Hematopoietic multipotent progenitor cell (in vitro differentiated cells): ENCODE measurements at regions not wholly inside any gene's neighbourhood (a gene's known extent, or its start where the extent isn't known, plus 50 kb on each side); places are given as distances from the start of the nearest gene placed in this dataset.
"Not testable (repeated sequence)": the region's sequence is repeated elsewhere in the genome, so short reads cannot be mapped to it uniquely, and the experiment has no call there.

ENCODE experiments used
- DNase-seq, 3 donors: peaks; one replicate each; pipeline ENCODE4 v3.0.0-alpha.2; 2011 to 2015; ENCODE audit warnings: low read depth in 2 of 3, low spot score in 2 of 3

GRCh38 chr4:114226968-114227760 lies 247.7 kb upstream of the ARSJ start:
- DNase-seq, result no peak

DNA sequence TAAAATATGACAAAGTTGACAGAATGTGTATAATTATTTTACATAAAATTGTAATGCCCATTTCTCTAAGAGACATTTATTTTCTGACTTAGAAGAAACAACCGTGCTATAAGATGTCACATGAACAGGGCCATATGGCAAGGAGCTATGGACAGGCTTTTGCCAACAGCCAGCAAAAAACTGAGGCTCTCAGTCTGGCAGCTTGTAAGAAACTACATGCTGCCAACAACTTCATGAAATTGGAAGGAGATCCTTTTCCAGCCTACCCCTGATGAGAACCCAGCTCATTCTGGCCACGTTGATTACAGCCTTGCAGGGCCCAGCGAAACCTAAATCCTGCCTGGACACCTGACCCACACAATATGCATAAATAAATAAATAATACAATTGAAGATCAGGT lies 250.3 kb upstream of the ARSJ start:
- no peak for DNase-seq

DNA sequence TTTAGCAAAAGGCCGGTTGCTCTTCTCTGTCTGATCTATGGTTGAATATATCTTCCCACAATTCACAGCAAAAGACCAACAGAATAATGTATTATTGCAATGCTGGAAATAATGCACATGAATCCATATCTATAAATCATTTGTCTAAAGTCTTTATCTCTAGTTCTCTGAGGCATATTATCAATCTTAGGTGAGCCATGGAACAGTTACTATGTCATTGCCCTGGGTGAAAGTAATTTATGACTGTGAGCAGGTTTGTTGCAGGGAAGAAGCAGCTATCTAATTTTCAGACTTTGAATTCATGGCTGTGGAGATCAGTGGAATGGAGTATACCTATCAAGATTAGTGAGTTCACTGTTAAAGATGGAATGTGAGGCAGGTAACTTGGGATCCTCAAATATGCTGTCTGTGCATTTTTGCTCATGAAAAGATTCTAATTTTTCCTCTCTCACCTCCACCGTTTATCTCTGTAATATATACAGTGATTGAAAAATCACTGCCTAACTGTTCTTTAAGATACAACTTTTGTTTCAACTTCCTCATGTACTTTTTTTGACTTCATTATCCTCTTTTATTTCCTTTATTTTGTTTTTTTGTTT lies 256.8 kb upstream of the ARSJ start:
- no peak for DNase-seq

- DNase-seq, result no peak
Observed at GRCh38 chr4:114237997-114238396, 258.6 kb upstream of the ARSJ start.

DNA sequence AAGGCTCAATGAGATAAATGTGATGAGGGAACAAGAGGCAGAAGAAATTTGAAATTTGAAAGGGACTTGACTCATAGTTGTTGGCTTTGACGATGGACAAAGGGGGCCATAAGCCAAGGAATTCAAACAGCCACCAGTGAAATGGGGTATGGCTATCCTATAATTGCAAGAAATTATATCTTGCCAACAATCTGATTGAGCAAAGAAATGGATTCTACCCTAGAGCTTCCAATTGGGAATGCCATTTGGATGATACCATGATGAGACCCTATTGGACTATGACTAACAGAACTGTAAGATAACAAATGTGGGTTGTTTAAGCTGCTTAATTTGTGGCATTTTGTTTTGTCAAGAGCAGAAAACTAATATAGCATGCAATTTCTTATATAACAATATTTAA lies 270.1 kb upstream of the ARSJ start:
- DNase-seq, result no peak

GRCh38 chr4:114249976-114250375 lies 270.5 kb upstream of the ARSJ start:
- no peak for DNase-seq

DNA sequence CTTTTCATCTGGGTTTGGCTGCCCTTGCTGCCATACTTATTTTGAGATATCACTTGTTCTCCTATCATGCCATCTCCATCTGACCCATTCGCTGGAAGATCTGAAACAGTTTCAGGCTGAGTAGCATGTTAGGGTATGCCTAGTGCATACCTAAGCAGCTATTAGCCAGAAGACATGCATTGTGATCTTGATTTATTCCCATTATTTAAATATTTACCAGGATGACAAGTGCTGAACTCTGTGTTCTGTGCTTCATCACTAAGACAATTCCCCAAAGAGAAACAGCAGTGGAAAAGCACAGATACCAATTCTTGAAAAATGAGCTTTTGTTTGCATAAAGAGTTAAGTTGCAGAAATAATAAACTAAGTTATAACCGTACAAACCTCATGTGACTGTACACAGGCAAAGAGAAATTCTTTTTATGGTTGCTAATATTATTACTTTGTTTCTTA lies 271.0 kb upstream of the ARSJ start:
- no peak for DNase-seq

DNA sequence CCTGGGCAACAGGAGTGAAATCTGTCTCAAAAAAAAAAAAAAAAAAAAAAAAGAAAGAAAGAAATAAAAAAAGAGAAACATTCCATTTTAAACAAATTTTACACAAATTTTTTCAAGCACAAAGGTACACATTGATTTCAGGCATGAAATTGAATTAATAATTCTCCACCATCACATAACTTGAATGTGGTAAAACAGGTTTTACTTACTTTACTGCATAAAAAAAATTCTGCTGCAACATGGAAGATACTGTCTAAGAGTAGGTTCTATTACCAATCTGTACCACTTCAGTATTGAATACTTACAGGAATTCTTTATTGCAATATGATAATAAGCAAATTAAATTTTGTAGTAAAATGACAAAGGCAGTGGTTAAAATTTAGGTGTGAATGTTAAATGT lies 271.6 kb upstream of the ARSJ start:
- DNase-seq, result no peak

DNA sequence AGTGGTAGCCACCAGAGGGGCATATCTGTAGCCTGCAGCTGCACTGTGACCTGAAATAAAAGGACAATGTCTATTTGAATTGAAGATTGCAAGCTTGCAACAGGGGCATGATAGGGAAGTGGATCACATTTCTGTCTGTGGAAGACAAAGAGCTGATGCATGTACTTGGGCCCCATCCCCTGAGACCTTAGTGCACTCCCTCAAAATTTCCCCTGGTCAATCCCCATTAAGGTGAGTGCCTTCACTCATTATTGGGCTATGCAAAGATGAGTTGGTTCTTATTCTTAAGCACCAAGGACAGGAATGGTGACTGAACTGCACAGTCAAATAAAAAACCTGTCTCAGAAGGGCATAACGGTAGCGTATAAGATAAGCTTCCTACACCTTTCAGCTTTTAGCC lies 273.1 kb upstream of the ARSJ start:
- DNase-seq, result no peak

DNA sequence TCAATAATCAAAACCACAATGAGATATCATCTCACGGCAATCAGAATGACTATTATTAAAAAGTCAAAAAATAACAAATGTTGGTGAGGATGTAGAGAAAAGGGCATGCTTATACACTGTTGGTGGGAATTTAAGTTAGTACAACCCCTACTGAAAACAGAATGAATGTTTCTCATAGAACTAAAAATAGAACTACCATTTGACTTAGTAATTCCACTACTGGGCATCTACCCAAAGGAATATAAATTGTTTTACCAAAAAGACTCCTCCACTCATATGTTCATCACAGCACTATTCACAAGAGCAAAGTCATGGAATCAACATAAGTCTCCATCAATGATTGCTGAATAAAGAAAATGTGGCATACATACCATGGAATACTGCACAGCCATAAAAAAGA lies 278.1 kb upstream of the ARSJ start:
- no peak for DNase-seq

GRCh38 chr4:114262421-114262820 lies 283.0 kb upstream of the ARSJ start:
- DNase-seq, result not testable (repeated sequence)

DNA sequence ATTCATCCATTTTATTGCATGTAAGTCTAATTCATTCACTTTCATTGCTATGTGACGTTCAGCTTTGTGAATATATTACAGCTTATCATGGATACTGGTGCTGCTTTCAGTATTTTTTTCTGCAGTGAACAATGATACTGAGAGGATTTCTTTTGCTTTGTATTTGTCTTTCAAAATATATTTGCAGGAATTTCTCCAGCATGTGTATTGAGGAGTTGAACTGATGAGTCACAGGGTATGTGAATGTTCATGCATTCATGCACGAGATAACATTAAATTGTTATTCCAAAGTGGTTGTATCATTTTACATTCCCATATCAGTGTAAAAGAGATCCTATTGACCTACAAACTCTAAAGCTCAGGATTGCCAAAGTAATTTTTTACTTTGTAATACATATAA lies 283.8 kb upstream of the ARSJ start:
- no peak for DNase-seq

DNA sequence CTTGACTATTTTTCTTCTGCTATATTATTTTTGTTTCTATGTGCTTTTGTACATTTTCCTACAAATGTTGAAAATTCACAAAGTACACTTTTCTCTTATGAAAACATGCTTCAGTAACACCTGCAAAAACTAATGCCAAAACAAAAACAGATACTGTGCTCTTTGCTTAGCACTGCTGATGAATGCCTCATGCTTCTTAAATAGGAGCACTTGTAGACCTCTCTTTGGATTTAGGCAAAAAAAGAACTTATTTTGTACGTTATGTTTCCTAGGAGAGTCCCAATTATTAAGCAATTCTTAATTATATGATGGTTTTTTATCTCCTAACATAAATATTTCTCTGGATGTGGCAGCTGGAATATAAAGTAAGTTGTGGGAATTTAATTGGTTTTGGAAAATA lies 285.0 kb upstream of the ARSJ start:
- DNase-seq, result no peak

GRCh38 chr4:114264877-114265291 lies 285.4 kb upstream of the ARSJ start:
- DNase-seq, result no peak

GRCh38 chr4:114265342-114265741 lies 285.9 kb upstream of the ARSJ start:
- no peak for DNase-seq

- no peak for DNase-seq
Observed at GRCh38 chr4:114267976-114268375, 288.5 kb upstream of the ARSJ start.

DNA sequence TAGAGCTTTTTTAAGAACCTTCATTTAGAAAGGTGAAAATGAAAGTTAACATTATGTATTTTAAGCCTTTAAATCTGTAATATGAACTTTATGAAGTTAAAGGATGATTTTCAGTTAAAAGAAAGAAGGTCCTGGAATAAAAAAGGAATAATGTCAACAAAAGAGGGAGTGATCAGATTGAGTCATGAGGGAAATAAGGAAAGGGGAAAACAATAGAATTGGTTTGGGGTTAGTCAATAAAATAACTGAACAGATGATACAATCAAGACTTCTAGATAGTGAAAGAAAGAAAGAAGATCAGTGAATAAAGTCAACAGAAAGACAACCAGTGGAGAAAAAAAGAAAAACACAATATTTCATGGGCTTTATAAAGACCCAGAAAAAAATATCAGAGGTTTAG lies 291.6 kb upstream of the ARSJ start:
- DNase-seq, result no peak

DNA sequence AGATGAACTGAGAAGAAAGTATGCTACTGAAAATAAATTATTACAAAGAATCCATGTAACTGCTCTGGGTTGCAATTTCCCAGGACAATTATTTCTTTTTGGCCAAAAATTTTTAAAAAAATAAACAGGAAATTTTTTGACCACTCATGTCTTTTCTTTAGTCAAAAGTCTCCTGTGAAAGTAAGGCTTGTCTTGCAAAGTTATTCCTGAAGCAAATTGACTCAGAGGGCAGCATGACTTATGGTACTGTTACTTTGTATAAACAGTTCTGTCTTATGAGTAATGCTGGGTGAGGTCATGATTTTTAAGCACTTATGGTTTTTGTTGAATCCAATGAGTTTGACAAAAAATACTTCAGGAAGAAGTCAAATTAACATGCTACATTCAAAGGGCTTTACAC lies 292.8 kb upstream of the ARSJ start:
- DNase-seq, result no peak

DNA sequence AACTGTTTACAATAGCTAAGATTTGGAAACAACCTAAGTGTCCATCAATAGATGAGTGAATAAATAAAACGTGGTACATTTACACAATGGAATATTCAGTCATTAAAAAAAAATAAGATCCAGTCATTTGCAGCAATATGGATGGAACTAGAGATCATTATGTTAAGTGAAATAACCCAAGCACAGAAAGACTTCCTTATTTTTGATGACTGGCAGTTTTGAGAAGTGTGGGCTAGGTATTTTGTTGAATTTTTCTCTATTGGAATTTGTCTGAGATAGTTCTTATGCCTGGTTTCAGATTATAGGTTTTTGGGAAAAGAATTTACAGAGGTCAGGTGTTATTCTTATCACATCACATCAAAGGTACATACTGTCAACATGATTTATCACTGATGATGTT lies 293.8 kb upstream of the ARSJ start:
- peak in 1 of 3 donors; percentile 41 for DNase-seq

GRCh38 chr4:114277690-114278089 lies 298.2 kb upstream of the ARSJ start:
- DNase-seq, result no peak

DNA sequence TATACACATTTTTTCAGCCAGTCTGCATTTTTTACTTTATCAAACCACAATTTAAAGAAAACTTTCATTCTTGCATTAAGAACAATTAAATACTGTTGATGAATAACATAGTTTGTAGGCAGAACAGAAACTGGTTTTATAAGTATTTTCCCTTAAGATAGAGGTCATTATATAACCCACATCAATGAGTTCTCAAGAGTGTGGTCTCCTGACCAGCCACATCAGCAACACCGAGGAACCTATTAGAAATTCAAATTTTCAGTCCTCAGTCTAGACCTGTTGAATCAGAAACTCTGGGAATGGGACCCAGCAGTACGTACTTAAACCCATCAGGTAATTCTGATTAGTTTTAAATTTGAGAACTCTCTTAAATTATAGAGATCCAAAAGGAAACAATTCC lies 299.6 kb upstream of the ARSJ start:
- no peak for DNase-seq

DNA sequence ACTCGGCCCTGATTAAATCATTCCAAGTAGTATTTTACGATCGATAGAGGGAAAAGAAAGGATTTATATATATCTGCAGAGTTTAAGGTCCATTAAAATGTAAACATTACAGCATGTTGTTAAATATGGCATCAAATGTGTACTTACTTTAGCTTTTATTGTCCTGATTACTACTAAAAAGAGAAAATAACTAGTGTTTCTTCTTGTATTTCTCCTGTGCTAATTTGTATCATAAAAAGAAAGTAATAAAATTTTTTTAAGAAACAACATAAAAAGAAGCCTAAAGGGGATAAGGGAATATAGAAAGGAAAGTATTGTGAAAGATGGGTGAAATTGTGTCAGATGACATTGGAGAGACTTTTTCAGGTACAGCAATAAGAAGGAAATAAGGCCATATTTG lies 300.3 kb upstream of the ARSJ start:
- no peak for DNase-seq

DNA sequence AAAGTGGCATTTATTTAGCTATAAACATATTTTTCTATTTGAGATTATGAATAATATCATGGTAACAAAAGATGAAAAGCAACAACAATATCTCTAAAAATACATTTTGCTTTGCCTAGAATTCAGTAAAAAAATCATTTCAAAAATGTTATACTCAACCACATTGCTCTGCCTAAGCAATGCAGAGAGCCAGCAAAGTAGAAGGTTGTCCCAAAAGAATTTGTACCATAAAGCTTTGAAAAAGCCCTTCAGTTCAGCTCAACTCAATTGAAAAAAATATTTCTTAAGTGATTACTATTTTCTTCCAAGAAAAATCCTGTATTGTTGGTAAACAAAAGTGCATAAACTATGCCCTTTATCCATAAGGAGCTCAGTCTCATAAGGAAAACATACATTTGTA lies 301.2 kb upstream of the ARSJ start:
- DNase-seq, result no peak
